ENCODE measurements at regions not wholly inside any gene's neighbourhood (a gene's known extent, or its start where the extent isn't known, plus 50 kb on each side); places are given as distances from the start of the nearest gene placed in this dataset.

GRCh38 chr20:56885521-56885920 is 256.4 kb downstream of the TFAP2C start:
- Histone ChIP-seq H3K27me3 (no peaks in the 10 kb centered on the region), H3K4me3 (no peak overlapping the region), H3K4me2 (no peak overlapping the region), H3K36me3 (replicated peaks; ENCODE audit: insufficient read depth, low read depth) (no peaks in the 10 kb centered on the region), H3K27ac (no peak overlapping the region), H4K20me1 (ENCODE audit: insufficient read depth, poor library complexity, severe bottlenecking) (no peaks in the 10 kb centered on the region), H3K79me2 (no peaks in the 10 kb centered on the region), H3K9me3 (ENCODE audit: low read depth) (no peaks in the 10 kb centered on the region), H3K4me1 (ENCODE audit: insufficient read depth) (no peaks in the 10 kb centered on the region), H3K9me2 (replicated peaks; ENCODE audit: insufficient read depth) (no peaks in the 10 kb centered on the region), H2AFZ (no peak overlapping the region)
- DNase-seq (ENCODE audit: low spot score) = no peak
- no peak for TF ChIP-seq EZH2phosphoT487 (IDR thresholded peaks at IDR 0.05; ENCODE audit: low read depth, severe bottlenecking, unreplicated experiment)
- TF ChIP-seq EZH2 (IDR thresholded peaks at IDR 0.05; ENCODE audit: borderline replicate concordance) = no peak
- TF ChIP-seq, protein P1, sequence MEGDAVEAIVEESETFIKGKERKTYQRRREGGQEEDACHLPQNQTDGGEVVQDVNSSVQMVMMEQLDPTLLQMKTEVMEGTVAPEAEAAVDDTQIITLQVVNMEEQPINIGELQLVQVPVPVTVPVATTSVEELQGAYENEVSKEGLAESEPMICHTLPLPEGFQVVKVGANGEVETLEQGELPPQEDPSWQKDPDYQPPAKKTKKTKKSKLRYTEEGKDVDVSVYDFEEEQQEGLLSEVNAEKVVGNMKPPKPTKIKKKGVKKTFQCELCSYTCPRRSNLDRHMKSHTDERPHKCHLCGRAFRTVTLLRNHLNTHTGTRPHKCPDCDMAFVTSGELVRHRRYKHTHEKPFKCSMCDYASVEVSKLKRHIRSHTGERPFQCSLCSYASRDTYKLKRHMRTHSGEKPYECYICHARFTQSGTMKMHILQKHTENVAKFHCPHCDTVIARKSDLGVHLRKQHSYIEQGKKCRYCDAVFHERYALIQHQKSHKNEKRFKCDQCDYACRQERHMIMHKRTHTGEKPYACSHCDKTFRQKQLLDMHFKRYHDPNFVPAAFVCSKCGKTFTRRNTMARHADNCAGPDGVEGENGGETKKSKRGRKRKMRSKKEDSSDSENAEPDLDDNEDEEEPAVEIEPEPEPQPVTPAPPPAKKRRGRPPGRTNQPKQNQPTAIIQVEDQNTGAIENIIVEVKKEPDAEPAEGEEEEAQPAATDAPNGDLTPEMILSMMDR (IDR thresholded peaks at IDR 0.05; ENCODE audit: poor library complexity) = no peak
- 74% methylated on average over 14 of the region's 14 CpGs for WGBS (ENCODE audit: low lambda C conversion rate, missing lambda C conversion rate)

- H3K79me2 ChIP-seq = no peaks in the 10 kb centered on the region
- DNase-seq (ENCODE audit: low spot score) = no peak
- H3K4me3 ChIP-seq = no peak overlapping the region
- no peaks in the 10 kb centered on the region for H3K9me2 ChIP-seq (replicated peaks; ENCODE audit: insufficient read depth)
- no peak overlapping the region for H3K4me2 ChIP-seq
- H3K4me1 ChIP-seq (ENCODE audit: insufficient read depth) = no peaks in the 10 kb centered on the region
- no peaks in the 10 kb centered on the region for H3K9me3 ChIP-seq (ENCODE audit: low read depth)
- H3K36me3 ChIP-seq (replicated peaks; ENCODE audit: insufficient read depth, low read depth) = no peaks in the 10 kb centered on the region
- WGBS (ENCODE audit: low lambda C conversion rate, missing lambda C conversion rate) = 69% methylated on average over 11 of the region's 11 CpGs
- H2AFZ ChIP-seq = no peak overlapping the region
- H3K27ac ChIP-seq = no peak overlapping the region
- no peaks in the 10 kb centered on the region for H3K27me3 ChIP-seq
- TF ChIP-seq, protein P1 (IDR thresholded peaks at IDR 0.05; ENCODE audit: poor library complexity) = no peak
- TF ChIP-seq EZH2 (IDR thresholded peaks at IDR 0.05; ENCODE audit: borderline replicate concordance) (no peak), EZH2phosphoT487 (IDR thresholded peaks at IDR 0.05; ENCODE audit: low read depth, severe bottlenecking, unreplicated experiment) (no peak)
- H4K20me1 ChIP-seq (ENCODE audit: insufficient read depth, poor library complexity, severe bottlenecking) = no peaks in the 10 kb centered on the region
Measured at GRCh38 chr20:56890011-56890410, 260.9 kb downstream of the TFAP2C start.

DNA sequence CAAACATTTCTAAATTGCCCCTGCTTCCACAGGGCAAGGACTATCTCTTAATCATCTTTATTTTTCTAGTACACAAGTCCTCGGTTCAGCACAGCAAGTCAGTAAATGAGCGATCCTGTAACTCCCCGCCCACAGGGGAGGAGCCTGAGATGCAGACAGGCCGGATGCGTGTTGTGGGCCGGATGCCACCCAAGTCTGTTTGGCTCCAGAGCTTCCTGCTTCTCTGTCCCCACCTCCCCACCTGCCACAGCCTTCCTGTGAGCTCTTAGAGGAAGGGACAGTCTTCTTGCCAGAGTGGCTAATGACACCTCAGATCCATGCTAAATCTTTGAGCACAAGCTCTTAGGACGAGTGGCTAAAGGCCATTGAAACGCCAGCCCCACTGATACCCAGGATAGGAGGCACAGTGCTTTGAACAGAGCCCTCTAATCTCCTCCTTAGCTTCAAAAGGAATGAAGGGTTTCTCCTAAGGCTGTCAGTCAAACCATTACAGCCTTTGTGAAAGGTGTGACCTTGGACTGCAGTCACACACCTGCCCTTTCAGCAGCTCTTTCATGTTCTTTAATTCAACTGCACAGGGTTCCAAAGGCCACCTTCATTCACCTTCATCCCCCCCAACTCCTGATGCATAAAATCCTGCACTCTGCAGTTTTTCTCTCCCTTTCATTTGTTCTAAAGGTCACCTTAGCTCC is 264.3 kb downstream of the TFAP2C start:
- no peaks in the 10 kb centered on the region for H3K9me2 ChIP-seq (replicated peaks; ENCODE audit: insufficient read depth)
- DNase-seq (ENCODE audit: low spot score) = peak; percentile 23
- H3K4me2 ChIP-seq = no peak overlapping the region
- H3K4me1 ChIP-seq (ENCODE audit: insufficient read depth) = no peaks in the 10 kb centered on the region
- TF ChIP-seq EZH2 (IDR thresholded peaks at IDR 0.05; ENCODE audit: borderline replicate concordance) (no peak), EZH2phosphoT487 (IDR thresholded peaks at IDR 0.05; ENCODE audit: low read depth, severe bottlenecking, unreplicated experiment) (no peak)
- TF ChIP-seq, protein P1 (IDR thresholded peaks at IDR 0.05; ENCODE audit: poor library complexity) = no peak
- H3K27ac ChIP-seq = no peak overlapping the region
- no peaks in the 10 kb centered on the region for H3K9me3 ChIP-seq (ENCODE audit: low read depth)
- no peak overlapping the region for H3K4me3 ChIP-seq
- H3K79me2 ChIP-seq = no peaks in the 10 kb centered on the region
- no peaks in the 10 kb centered on the region for H3K27me3 ChIP-seq
- WGBS (ENCODE audit: low lambda C conversion rate, missing lambda C conversion rate) = 55% methylated on average over 8 of the region's 8 CpGs
- H4K20me1 ChIP-seq (ENCODE audit: insufficient read depth, poor library complexity, severe bottlenecking) = no peaks in the 10 kb centered on the region
- H3K36me3 ChIP-seq (replicated peaks; ENCODE audit: insufficient read depth, low read depth) = no peaks in the 10 kb centered on the region
- H2AFZ ChIP-seq = no peak overlapping the region
